SK-MEL-5 (cell line): ENCODE measurements at regions not wholly inside any gene's neighbourhood (a gene's known extent, or its start where the extent isn't known, plus 50 kb on each side); places are given as distances from the start of the nearest gene placed in this dataset.

Source experiments
- DNase-seq: peaks from one replicate; pipeline ENCODE4 v3.0.0-alpha.2; 2016; ENCODE audit warnings: low read depth, low spot score
- in situ Hi-C: cut with HindIII; loops from 2 replicates; pipeline ENCODE4 v1.10.0; 2016; ENCODE audit warnings: low sequenced_read_pairs, high pct_unique_total_duplicates, low pct_unique_long_range_greater_than_20kb

GRCh38 chr5:2196989-2197619, 314.4 kb upstream of the IRX4 start:
- in situ Hi-C loops, result no loop called here
- no peak for DNase-seq

- DNase-seq, result no peak
- in situ Hi-C loops, result no loop called here
These were observed 313.7 kb upstream of the IRX4 start for GRCh38 chr5:2196416-2196815.

DNA sequence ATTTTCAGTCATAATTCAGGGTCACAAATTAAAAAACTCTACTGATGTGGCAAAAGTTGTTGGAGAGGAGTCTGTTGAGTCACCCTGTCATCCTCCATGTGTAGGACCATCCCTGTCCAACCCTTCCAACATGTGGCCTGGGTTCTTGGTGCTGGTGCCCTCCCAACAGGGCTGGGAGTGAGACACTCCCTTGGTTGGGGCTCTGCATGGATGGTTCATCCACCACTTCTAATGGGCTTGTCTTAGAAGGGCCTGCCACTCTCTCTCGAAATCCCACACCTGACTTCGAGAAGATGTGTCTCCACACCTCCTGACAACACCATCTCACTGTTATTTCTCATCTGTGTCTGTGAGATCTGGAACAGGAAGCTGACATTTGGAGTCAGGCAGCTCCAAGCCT, 312.2 kb upstream of the IRX4 start:
- DNase-seq, result no peak
- in situ Hi-C loops, result no loop called here

DNA sequence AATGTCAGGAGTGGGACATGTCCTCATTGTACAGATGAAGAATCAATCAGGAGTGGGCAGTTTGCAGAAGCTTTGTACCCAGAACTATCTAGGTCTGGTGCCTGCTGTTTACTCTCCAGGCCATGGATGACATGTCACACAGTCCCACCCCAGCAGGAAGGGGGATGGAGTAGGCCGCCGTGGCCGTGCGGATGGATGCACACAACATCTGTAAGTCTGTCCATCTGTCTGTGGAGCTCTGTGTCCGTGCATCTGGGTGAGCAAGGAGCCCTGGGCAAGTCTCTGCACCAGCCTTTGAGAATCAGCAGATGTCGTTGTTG, 311.5 kb upstream of the IRX4 start:
- no peak for DNase-seq
- in situ Hi-C loops, result no loop called here

GRCh38 chr5:2193542-2194235, 311.0 kb upstream of the IRX4 start:
- in situ Hi-C loops, result no loop called here
- no peak for DNase-seq

DNA sequence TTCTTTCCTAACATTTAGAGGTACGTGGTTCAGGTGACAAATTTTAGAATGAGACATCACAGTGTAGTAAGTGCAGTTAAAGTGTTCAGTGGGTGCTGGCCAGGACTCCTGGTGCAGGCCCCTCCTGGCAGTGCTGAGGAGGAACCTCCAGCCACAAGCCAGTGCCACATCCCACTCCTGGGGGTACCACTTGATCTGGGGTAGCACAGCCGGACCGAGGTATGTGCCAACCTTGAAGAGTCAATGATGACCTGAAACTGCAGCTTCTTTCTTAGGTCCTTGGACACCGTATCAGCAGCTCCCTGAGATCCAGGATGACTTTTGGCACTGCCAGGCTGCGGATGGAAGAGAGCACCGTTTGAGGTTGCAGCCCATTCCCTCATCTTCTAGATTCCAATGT, 310.4 kb upstream of the IRX4 start:
- in situ Hi-C loops, result no loop called here
- no peak for DNase-seq

- in situ Hi-C loops, result no loop called here
These were observed 309.8 kb upstream of the IRX4 start for GRCh38 chr5:2192496-2192895.

DNA sequence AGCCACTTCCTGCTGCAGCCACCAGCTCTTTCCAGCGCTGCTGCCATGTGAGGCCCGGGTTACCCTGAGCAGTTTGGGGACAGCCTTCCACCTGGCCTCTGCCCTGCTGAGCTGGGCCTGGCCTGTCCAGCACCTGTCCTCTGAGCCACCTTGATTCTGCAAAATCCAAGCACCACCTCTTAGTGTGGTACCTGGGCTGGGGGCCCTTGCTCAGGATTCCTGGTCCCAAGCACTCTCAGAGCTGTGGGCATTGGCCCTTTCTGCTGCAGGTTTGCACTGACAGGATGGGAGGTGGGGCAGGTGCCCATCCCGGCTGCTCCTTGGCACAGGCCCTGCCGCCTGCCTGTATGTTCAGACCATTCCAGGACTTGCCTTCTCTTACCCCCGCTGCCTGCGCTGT, 309.2 kb upstream of the IRX4 start:
- no peak for DNase-seq
- in situ Hi-C loops, result no loop called here

More at GRCh38 chr5:2192496-2192895, 309.8 kb upstream of the IRX4 start:
- no peak for DNase-seq

GRCh38 chr5:2190549-2190948, 307.8 kb upstream of the IRX4 start:
- in situ Hi-C loops, result no loop called here
- DNase-seq, result no peak

GRCh38 chr5:2188661-2189060, 305.9 kb upstream of the IRX4 start:
- DNase-seq, result no peak

DNA sequence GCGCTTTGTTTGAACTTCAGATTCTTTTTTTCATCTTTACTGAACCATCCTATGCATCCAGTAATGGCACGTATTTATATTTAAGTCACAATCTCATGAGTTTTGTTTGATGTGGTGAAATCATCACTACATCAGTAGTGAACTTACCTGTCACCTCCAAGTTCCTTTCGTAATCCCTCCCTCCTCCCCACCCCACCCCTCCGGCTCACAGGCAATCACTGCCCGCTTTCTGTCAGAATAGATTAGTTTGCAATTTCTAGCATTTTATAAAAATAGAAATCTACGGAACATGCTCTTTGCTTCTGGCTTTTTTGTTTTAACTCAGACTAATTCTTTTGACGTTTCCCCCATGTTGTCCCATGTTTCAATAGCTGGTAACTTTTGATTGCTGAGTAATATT, 305.4 kb upstream of the IRX4 start:
- no peak for DNase-seq
- in situ Hi-C loops, result no loop called here

More at GRCh38 chr5:2188661-2189060, 305.9 kb upstream of the IRX4 start:
- in situ Hi-C loops, result no loop called here

DNA sequence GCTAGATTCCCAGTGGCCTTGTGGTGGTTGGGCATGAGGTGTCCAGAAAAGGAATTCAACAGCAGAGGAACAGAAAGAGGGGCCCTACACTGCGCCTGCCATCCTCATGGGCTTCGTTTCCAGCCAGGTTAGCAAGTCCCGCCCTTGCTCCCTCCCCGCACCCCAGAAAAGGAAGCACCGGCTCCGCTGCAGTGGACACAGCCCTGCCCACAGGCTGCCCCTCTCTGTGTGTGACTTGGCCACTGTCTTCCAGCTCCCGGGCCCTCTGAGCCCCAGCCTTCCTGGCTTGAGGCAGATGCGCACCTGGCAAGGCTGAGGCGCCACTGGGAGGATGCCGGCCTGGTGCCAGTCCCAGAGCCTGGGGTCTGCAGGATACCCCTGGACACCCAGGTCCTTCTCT, 305.0 kb upstream of the IRX4 start:
- no peak for DNase-seq
- in situ Hi-C loops, result no loop called here

GRCh38 chr5:2187156-2187555, 304.4 kb upstream of the IRX4 start:
- in situ Hi-C loops, result no loop called here
- peak; percentile 15 for DNase-seq

DNA sequence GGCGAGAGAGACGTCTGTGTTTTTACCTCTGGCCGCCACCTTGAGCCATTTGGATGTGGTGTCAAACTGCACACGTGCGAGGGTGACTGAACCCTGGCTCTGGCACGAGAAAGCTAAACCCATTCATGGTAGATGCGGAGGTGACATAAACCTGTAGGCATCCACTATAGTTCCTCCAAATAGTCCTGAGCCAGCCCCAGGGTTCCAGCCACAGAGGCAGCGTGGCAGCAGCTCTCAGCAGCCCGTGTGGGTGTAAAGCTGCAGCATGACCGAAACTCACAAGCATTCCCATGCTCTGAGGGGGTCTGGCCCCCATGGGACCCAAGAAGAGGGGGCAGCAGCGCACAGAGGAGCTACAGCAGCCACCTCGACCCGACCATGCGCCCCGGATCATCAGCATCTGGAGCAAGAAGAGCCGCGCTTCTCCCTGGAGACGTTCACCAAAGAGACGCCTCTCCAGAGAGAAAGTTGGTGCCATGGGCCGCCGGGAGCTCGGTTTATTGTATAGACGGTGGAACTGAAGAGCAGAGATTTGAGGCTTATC, 303.8 kb upstream of the IRX4 start:
- in situ Hi-C loops, result no loop called here
- no peak for DNase-seq

GRCh38 chr5:2185646-2186471, 303.1 kb upstream of the IRX4 start:
- no peak for DNase-seq
- in situ Hi-C loops, result no loop called here

GRCh38 chr5:2184563-2185540, 302.1 kb upstream of the IRX4 start:
- in situ Hi-C loops, result no loop called here

GRCh38 chr5:2184026-2184366, 301.3 kb upstream of the IRX4 start:
- no peak for DNase-seq
- in situ Hi-C loops, result no loop called here

More at GRCh38 chr5:2184563-2185540, 302.1 kb upstream of the IRX4 start:
- DNase-seq, result no peak
